GM12878 (cell line): ENCODE measurements at regions not wholly inside any gene's neighbourhood (a gene's known extent, or its start where the extent isn't known, plus 50 kb on each side); places are given as distances from the start of the nearest gene placed in this dataset.

ENCODE experiments used
- ATAC-seq: fragments of 200-7000 bp; cut with Tn5 transposase; 3 replicates; pipeline ENCODE4 v1.9.1; 2020; ENCODE audit warnings: mild to moderate bottlenecking, moderate library complexity
- BruUV-seq: library from RNA; stranded (reverse); fragments of 400-500 nt; replicated peaks from 2 replicates; lab custom pipeline; 2021; lab: Mats Ljungman, UMichigan
- CTCF ChIA-PET: fragments of 300-600 bp; sonication (Branson Sonifier 250); formaldehyde crosslinking; extraction: SDS; loops from one replicate; lab custom pipeline; 2021; ENCODE audit warnings: inconsistent platforms; lab: Yijun Ruan, JAX
- POLR2A ChIA-PET: fragments of 350-600 bp; formaldehyde crosslinking; extraction: SDS; loops from one replicate; lab custom pipeline; 2021; ENCODE audit warnings: inconsistent platforms; lab: Charles Lee
- RAD21 ChIA-PET: fragments of 300-600 bp; sonication (Branson Sonifier 250); formaldehyde crosslinking; loops from one replicate; lab custom pipeline; 2023; ENCODE audit warnings: antibody characterized with exemption; ENCODE audit not compliant: unreplicated experiment; lab: Charles Lee
- SMC1A ChIA-PET: fragments of 300-600 bp; sonication (Branson Sonifier 250); formaldehyde crosslinking; loops from one replicate; lab custom pipeline; 2023; ENCODE audit not compliant: unreplicated experiment, uncharacterized antibody; lab: Charles Lee
- DNase-seq: peaks from one replicate; pipeline ENCODE4 v3.0.0-alpha.2; 2011; ENCODE audit warnings: low read depth, low spot score
- FAIRE-seq: peaks from 3 replicates; lab custom pipeline; 2011; peaks lifted over from hg19 to GRCh38; lab: Jason Lieb, UNC
- H2AFZ ChIP-seq: 2 replicates; pipeline ENCODE4 v1.6.0; 2011; ENCODE audit warnings: low read depth, low read length, control low read depth; ENCODE audit not compliant: control insufficient read depth
- H3K27ac ChIP-seq: 2 replicates; pipeline ENCODE4 v1.5.1; 2011; ENCODE audit warnings: control low read depth; ENCODE audit not compliant: control insufficient read depth, insufficient read depth
- H3K27me3 ChIP-seq, 2 experiments: replicated peaks in 1 of 2; 2 replicates each; pipeline versions ENCODE4 v1.6.0 to v1.6.1; 2011; ENCODE audit warnings: low read length in 1 of 2; ENCODE audit not compliant: control insufficient read depth in 2 of 2, insufficient read depth in 2 of 2
- H3K36me3 ChIP-seq, 2 experiments: 2 replicates each; pipeline ENCODE4 v1.5.1; 2011; ENCODE audit warnings: low read length in 1 of 2; ENCODE audit not compliant: control insufficient read depth in 2 of 2, insufficient read depth in 2 of 2
- H3K4me1 ChIP-seq: 2 replicates; pipeline ENCODE4 v1.6.1; 2011; ENCODE audit warnings: mild to moderate bottlenecking, low read length, moderate library complexity, mixed read lengths; ENCODE audit not compliant: control insufficient read depth, insufficient read depth
- H3K4me2 ChIP-seq: 2 replicates; pipeline ENCODE4 v1.6.0; 2011; ENCODE audit warnings: control low read depth; ENCODE audit not compliant: control insufficient read depth, insufficient read depth
- H3K4me3 ChIP-seq: fragments of 200-600 bp; sonication (generic); 2 replicates; pipeline ENCODE4 v1.5.1; 2016
- H3K79me2 ChIP-seq: 2 replicates; pipeline ENCODE4 v1.6.0; 2011; ENCODE audit warnings: low read length; ENCODE audit not compliant: control insufficient read depth, insufficient read depth
- H3K9ac ChIP-seq: 2 replicates; pipeline ENCODE4 v1.8.0; 2011; ENCODE audit warnings: low read length, control low read depth, mixed read lengths; ENCODE audit not compliant: control insufficient read depth, insufficient read depth
- H3K9me3 ChIP-seq: replicated peaks from 3 replicates; pipeline ENCODE4 v1.5.1; 2011; ENCODE audit warnings: mild to moderate bottlenecking, low read length; ENCODE audit not compliant: control insufficient read depth, insufficient read depth
- H4K20me1 ChIP-seq: 2 replicates; pipeline ENCODE4 v1.6.0; 2011; ENCODE audit not compliant: control insufficient read depth, insufficient read depth
- ATF7 ChIP-seq: fragments of 450-650 bp; IDR thresholded peaks from 2 replicates; pipeline ENCODE4 v1.6.1; 2016; ENCODE audit warnings: low read depth, mild to moderate bottlenecking
- BCL11A ChIP-seq: IDR thresholded peaks from 2 replicates; pipeline ENCODE4 v1.6.1; 2011; ENCODE audit warnings: low read depth, low read length
- EED ChIP-seq: sonication (generic); IDR thresholded peaks from 2 replicates; pipeline ENCODE4 v1.6.1; 2016; ENCODE audit warnings: antibody characterized with exemption, low read depth
- NFYA ChIP-seq: IDR thresholded peaks from 2 replicates; pipeline ENCODE4 v1.6.1; 2011; ENCODE audit warnings: low read depth, mild to moderate bottlenecking, low read length, improper control_type of control experiment, borderline replicate concordance
- NRF1 ChIP-seq: conservative IDR thresholded peaks from 2 replicates; pipeline ENCODE4 v1.6.1; 2011; ENCODE audit warnings: mild to moderate bottlenecking, low read depth, low read length, improper control_type of control experiment
- PAX5 ChIP-seq: IDR thresholded peaks from 2 replicates; pipeline ENCODE4 v1.6.1; 2011; ENCODE audit warnings: low read depth, low read length, borderline replicate concordance
- RFX5 ChIP-seq: IDR thresholded peaks from 2 replicates; pipeline ENCODE4 v1.6.1; 2011; ENCODE audit warnings: low read depth, low read length, improper control_type of control experiment
- YBX1 ChIP-seq: fragments of 450-650 bp; IDR thresholded peaks from 2 replicates; pipeline ENCODE4 v1.6.1; 2016; ENCODE audit warnings: antibody characterized with exemption
- WGBS: methylation state at CpG from one replicate; pipeline ENCODE4 v1.1.6; 2016; ENCODE audit warnings: low lambda C conversion rate; ENCODE audit not compliant: insufficient replicate concordance, insufficient coverage; ENCODE audit errors: missing lambda C conversion rate; 5-methylcytosine and 5-hydroxymethylcytosine counted together
- in situ Hi-C: fragments of 300-500 bp; cut with MboI; formaldehyde crosslinking; loops from 9 replicates; pipeline ENCODE4 v1.14.3; 2018; ENCODE audit warnings: mixed read lengths
- intact Hi-C: fragments of 100-400 bp; cut with micrococcal nuclease; formaldehyde crosslinking; loops from one replicate; pipeline ENCODE4 v1.14.2; 2022; ENCODE audit not compliant: unreplicated experiment
- TF ChIP-seq, protein P1 (sequence below): fragments of 450-650 bp; IDR thresholded peaks from 2 replicates; pipeline ENCODE4 v1.6.1; 2016; ENCODE audit warnings: mild to moderate bottlenecking
- TF ChIP-seq, protein P2 (sequence below): IDR thresholded peaks from 2 replicates; pipeline ENCODE4 v1.6.1; 2012; ENCODE audit warnings: low read depth, low read length, improper control_type of control experiment
- TF ChIP-seq, protein P3 (sequence below): IDR thresholded peaks from 2 replicates; pipeline ENCODE4 v1.6.1; 2012; ENCODE audit warnings: low read depth, low read length, improper control_type of control experiment
- TF ChIP-seq, protein P4 (sequence below): IDR thresholded peaks from 2 replicates; pipeline ENCODE4 v1.6.1; 2012; ENCODE audit warnings: low read depth, low read length, improper control_type of control experiment

DNA sequence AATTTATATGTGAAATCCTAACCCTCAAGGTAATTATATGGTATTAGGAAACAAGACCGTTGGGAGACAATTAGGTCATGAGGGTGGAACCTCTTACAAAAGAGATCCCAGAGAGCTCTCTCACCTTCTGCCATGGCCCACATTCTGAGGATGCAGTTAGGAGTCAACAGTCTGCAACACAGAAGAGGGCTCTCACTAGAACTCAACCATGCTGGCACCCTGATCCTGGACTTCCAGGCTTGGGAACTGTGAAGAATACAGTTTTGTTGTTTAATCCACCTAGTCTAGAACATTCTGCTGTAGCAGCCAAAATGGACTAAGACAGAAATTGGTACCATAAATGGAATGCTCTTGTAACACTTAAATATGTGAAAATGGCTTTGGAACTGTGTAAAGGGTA lies 278.8 kb upstream of the GALNTL6 start:
- H3K9ac ChIP-seq = no peak overlapping the region
- DNase-seq = no peak
- no TSS peak for BruUV-seq
- TF ChIP-seq, protein P1, sequence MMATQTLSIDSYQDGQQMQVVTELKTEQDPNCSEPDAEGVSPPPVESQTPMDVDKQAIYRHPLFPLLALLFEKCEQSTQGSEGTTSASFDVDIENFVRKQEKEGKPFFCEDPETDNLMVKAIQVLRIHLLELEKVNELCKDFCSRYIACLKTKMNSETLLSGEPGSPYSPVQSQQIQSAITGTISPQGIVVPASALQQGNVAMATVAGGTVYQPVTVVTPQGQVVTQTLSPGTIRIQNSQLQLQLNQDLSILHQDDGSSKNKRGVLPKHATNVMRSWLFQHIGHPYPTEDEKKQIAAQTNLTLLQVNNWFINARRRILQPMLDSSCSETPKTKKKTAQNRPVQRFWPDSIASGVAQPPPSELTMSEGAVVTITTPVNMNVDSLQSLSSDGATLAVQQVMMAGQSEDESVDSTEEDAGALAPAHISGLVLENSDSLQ = no peak
- TF ChIP-seq RFX5 (no peak), YBX1 (no peak), ATF7 (no peak), NRF1 (no peak), BCL11A (no peak), PAX5 (no peak), NFYA (no peak), EED (no peak)
- TF ChIP-seq, protein P2, sequence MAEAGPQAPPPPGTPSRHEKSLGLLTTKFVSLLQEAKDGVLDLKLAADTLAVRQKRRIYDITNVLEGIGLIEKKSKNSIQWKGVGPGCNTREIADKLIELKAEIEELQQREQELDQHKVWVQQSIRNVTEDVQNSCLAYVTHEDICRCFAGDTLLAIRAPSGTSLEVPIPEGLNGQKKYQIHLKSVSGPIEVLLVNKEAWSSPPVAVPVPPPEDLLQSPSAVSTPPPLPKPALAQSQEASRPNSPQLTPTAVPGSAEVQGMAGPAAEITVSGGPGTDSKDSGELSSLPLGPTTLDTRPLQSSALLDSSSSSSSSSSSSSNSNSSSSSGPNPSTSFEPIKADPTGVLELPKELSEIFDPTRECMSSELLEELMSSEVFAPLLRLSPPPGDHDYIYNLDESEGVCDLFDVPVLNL = no peak
- TF ChIP-seq, protein P3, sequence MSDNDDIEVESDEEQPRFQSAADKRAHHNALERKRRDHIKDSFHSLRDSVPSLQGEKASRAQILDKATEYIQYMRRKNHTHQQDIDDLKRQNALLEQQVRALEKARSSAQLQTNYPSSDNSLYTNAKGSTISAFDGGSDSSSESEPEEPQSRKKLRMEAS = no peak
- TF ChIP-seq, protein P4, sequence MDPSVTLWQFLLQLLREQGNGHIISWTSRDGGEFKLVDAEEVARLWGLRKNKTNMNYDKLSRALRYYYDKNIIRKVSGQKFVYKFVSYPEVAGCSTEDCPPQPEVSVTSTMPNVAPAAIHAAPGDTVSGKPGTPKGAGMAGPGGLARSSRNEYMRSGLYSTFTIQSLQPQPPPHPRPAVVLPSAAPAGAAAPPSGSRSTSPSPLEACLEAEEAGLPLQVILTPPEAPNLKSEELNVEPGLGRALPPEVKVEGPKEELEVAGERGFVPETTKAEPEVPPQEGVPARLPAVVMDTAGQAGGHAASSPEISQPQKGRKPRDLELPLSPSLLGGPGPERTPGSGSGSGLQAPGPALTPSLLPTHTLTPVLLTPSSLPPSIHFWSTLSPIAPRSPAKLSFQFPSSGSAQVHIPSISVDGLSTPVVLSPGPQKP = no peak
- TF ChIP-seq, all 136 proteins: peak for 0
- no peaks in the 10 kb centered on the region for H3K4me1 ChIP-seq
- CTCF ChIA-PET = no interaction called here
- no peaks in the 10 kb centered on the region for H3K9me3 ChIP-seq
- H3K4me2 ChIP-seq = no peak overlapping the region
- RAD21 ChIA-PET = no interaction called here
- no peaks in the 10 kb centered on the region for H4K20me1 ChIP-seq
- POLR2A ChIA-PET = no interaction called here
- H3K4me3 ChIP-seq = no peak overlapping the region
- in situ Hi-C loops (no loop called here), intact Hi-C loops (no loop called here)
- ATAC-seq (no peak), FAIRE-seq (no peak)
- H2AFZ ChIP-seq = no peak overlapping the region
- no peaks in the 10 kb centered on the region for H3K36me3 ChIP-seq
- H3K27me3 ChIP-seq = no peaks in the 10 kb centered on the region
- SMC1A ChIA-PET = no interaction called here
- no peak overlapping the region for H3K27ac ChIP-seq
- WGBS = 23% methylated on average over 1 of the region's 1 CpG
- H3K79me2 ChIP-seq = no peaks in the 10 kb centered on the region
